GM23248 (cell line): ENCODE measurements at regions not wholly inside any gene's neighbourhood (a gene's known extent, or its start where the extent isn't known, plus 50 kb on each side); places are given as distances from the start of the nearest gene placed in this dataset.

Experiments used
- EZH2 ChIP-seq: fragments of 200-600 bp; sonication (generic); IDR thresholded peaks from 2 replicates; pipeline ENCODE4 v1.6.1; 2018; ENCODE audit warnings: antibody characterized with exemption, mild to moderate bottlenecking; ENCODE audit not compliant: insufficient read depth, poor library complexity, severe bottlenecking
- EZH2phosphoT487 ChIP-seq: fragments of 200-600 bp; sonication (generic); IDR thresholded peaks from 2 replicates; pipeline ENCODE4 v1.6.1; 2018; ENCODE audit warnings: antibody characterized with exemption, moderate library complexity, mild to moderate bottlenecking, low read depth; ENCODE audit not compliant: insufficient read depth

DNA sequence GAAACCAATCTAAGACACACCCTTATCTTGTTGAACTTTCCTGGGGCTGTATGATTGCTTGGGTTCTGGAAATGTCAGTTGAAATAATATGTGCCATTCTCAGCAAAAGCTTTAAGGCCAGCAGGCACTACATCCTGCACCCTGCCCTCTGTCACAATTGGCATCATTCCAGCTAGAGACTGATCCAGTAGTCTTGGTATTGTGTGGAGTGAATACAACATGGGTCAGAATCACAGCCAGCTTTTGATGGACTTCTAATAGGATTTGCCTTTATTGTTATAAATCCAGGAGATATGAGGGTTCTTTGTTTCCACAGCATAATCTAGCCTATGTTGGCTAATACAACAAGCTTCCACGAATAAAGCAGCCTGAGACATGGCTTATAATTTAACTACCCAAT is 617.0 kb upstream of the CDH2 start:
- TF ChIP-seq EZH2 (no peak), EZH2phosphoT487 (no peak)
